GM19328 (cell line): ENCODE measurements at regions not wholly inside any gene's neighbourhood (a gene's known extent, or its start where the extent isn't known, plus 50 kb on each side); places are given as distances from the start of the nearest gene placed in this dataset.
"Not testable (repeated sequence)": the region's sequence is repeated elsewhere in the genome, so short reads cannot be mapped to it uniquely, and the experiment has no call there.

ENCODE experiments used
- ATAC-seq: cut with Tn5 transposase; IDR thresholded peaks from one replicate; pipeline ENCODE4 v1.9.1; 2021; ENCODE audit warnings: mild to moderate bottlenecking, moderate library complexity; ENCODE audit not compliant: unreplicated experiment

GRCh38 chr4:123025398-123025797 lies 103.0 kb upstream of the NUDT6 start:
- ATAC-seq: no peak

GRCh38 chr4:123026015-123026414 lies 103.6 kb upstream of the NUDT6 start:
- not testable (repeated sequence) for ATAC-seq

- no peak for ATAC-seq
Measured at GRCh38 chr4:123031664-123032063, 109.3 kb upstream of the NUDT6 start.

- no peak for ATAC-seq
Measured at GRCh38 chr4:123034023-123034422, 111.6 kb upstream of the NUDT6 start.

- no peak for ATAC-seq
Measured at GRCh38 chr4:123035239-123035638, 112.8 kb upstream of the NUDT6 start.

- no peak for ATAC-seq
Measured at GRCh38 chr4:123037804-123038203, 115.4 kb upstream of the NUDT6 start.

GRCh38 chr4:123042095-123042494 lies 119.7 kb upstream of the NUDT6 start:
- ATAC-seq: no peak

GRCh38 chr4:123043013-123043412 lies 120.6 kb upstream of the NUDT6 start:
- ATAC-seq: no peak

- ATAC-seq: no peak
Measured at GRCh38 chr4:123043793-123044425, 121.5 kb upstream of the NUDT6 start.

- ATAC-seq: no peak
Measured at GRCh38 chr4:123046096-123046495, 123.7 kb upstream of the NUDT6 start.

GRCh38 chr4:123050018-123050417 lies 127.6 kb upstream of the NUDT6 start:
- no peak for ATAC-seq

- ATAC-seq: no peak
Measured at GRCh38 chr4:123052007-123052406, 129.6 kb upstream of the NUDT6 start.

GRCh38 chr4:123055943-123056342 lies 133.5 kb upstream of the NUDT6 start:
- ATAC-seq: no peak

- ATAC-seq: no peak
Measured at GRCh38 chr4:123060039-123060770, 137.8 kb upstream of the NUDT6 start.

- ATAC-seq: no peak
Measured at GRCh38 chr4:123064390-123064789, 142.0 kb upstream of the NUDT6 start.

- ATAC-seq: no peak
Measured at GRCh38 chr4:123068081-123068480, 145.7 kb upstream of the NUDT6 start.

- ATAC-seq: no peak
Measured at GRCh38 chr4:123072060-123072459, 149.7 kb upstream of the NUDT6 start.

- ATAC-seq: no peak
Measured at GRCh38 chr4:123073650-123074049, 151.3 kb upstream of the NUDT6 start.

GRCh38 chr4:123077330-123077729 lies 154.9 kb upstream of the NUDT6 start:
- ATAC-seq: no peak

GRCh38 chr4:123081971-123082370 lies 159.6 kb upstream of the NUDT6 start:
- no peak for ATAC-seq

GRCh38 chr4:123083646-123084045 lies 161.2 kb upstream of the NUDT6 start:
- ATAC-seq: no peak

GRCh38 chr4:123088501-123088900 lies 166.1 kb upstream of the NUDT6 start:
- no peak for ATAC-seq

- ATAC-seq: no peak
Measured at GRCh38 chr4:123090886-123091285, 168.5 kb upstream of the NUDT6 start.
